Activated T-cell treated with anti-CD3 and anti-CD28 coated beads, Interleukin-2, amount 50 U/mL, for 48 hours (primary cell): ENCODE measurements at regions not wholly inside any gene's neighbourhood (a gene's known extent, or its start where the extent isn't known, plus 50 kb on each side); places are given as distances from the start of the nearest gene placed in this dataset.

ENCODE experiments used
- DNase-seq, 2 experiments: peaks; one replicate each; pipeline ENCODE4 v3.0.0-alpha.2; 2020

DNA sequence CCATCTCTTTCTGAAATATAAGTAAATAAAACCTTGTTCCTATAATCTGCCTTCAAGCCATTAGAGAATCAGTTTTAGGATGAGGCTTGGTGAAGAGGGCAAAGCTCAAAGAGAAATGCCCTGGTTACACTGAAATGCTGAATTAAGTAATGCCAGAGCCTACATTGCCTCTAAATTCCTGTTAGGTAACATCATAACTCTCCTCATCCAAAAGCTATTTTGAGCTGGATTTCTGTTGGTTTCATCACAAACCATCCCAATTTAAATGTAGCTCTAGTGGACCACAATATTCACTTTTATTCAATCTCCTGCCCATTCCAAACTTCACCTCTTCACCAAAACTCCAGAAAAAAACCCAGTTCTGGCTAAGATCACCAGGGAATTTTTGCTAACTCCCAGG is 1319.7 kb upstream of the TENM3 start:
- DNase-seq = no peak

DNA sequence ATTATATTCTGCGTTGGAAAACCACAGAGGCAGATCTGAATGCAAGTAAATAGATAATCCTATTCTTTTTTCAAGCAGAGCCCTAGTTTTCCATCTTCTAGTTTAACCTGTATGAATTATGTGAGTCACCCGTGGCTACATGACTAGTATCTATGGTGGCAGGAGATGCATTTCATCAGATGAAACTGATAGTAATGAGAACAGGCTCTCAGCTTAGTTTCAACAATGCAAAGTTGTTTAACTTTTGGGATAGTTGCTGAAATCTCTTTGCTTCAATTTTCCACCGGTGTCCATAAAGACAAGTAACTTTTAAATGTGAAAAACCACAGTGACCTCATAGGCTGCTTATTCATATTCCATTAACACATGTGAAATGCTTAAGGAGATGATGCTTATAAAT is 1317.4 kb upstream of the TENM3 start:
- DNase-seq = no peak

DNA sequence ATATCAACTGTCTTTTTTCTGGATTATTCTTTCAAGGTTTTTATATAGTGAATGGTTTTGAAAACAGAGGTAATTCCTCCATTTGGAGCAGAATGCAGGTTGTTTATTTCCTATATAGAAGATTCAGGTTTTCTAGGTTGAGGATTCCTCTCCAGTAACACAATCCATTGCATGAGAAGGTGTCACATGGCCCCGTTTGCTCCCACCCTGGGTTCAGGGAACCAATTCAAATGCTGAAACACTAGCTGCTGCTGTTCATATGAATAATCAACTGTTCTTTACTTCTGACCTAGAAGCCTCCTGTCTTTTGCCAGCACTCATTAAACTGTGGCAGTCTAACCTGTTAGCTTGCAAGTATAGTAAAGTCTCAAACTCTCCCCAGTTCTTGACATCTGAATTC is 1316.9 kb upstream of the TENM3 start:
- no peak for DNase-seq

DNA sequence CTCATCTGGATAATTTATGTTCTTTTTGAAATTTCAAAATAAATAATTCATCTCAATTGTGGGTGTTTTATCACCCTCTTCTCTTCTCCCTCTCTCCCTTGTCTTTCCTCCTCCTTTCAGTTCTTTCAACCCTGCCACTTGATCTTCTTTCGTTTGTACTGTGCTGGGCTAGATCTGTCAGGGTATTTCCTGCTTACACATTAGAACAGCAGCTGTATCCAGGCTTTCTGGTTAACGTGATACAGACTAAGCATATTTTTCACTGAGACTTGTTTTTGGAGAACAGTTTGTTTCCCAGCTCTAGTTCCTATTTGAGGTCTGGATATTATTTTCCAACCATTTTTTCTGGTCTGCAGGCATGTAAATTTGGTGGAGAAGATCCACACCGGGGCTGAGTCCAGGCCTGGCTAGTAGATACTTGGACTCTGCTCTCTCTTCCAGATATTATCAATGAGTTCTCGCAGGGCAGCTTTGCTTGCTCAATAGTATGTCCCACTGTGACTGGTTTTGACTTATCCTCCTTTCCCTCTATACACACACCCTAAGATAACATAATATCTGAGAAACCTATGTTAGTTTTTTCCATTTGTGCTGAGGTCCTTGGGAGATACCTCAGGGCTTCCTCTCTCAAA is 1310.7 kb upstream of the TENM3 start:
- no peak for DNase-seq

DNA sequence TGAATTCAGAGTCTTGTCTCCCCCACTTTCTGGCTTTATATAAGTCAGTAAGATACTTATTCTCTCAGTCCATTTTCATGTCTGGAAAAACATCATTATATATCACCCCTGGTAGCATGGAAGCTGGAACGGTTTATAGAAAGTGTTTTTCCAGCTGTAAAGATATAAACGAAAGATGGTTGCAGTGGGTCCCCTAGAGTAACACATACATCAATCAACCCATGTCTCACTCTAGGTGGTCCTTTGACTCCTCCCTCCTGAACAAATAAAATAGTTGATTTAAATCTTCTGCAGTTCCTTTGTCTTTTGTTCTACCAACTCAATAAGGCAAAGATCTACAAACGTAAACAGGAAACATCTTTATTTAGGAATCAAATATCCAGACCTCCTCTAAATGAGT is 1306.1 kb upstream of the TENM3 start:
- no peak for DNase-seq

DNA sequence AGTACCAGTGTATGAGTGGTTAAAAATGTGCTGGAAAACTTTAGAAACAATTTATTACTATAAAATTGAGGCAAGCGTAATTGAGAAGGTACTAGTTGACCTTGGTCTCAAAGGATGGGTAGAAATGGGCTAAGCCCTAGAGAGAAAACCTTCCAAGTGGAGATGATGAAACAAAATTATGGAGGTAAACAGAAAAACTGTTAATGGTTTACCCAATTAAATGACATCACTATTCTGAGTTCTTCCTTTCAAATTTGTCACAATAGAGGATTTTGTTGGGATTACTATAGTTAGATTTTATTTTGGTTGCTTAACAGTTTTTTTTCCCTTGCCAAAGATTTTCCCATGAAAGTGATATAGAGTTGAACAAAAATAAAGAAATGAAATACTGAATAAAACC is 1302.5 kb upstream of the TENM3 start:
- DNase-seq = no peak

DNA sequence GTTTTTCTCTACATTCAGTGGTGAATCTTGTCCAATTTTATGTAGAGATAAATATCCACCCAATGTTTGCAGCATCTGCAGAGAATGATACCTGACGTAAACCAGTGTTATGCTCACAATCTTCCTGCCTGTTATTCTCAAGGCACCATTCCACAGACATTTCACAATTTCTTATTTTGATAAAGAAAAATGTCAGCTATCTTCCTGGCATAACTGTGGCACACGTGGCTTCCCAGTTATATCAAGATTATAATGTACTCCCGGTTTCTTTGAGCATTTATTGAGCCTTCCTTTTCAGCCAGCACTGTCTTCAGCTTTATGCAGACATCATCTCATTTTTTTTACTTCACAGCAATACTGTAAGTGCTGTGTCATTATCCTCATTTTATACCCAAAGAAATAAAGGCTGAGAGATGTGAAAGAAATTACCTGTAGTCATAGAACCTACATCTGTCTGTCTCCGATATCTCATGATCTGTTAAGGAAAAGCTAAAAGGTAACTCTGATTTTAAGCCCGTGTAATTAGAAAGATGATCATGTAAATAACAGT is 1300.8 kb upstream of the TENM3 start:
- no peak for DNase-seq

DNA sequence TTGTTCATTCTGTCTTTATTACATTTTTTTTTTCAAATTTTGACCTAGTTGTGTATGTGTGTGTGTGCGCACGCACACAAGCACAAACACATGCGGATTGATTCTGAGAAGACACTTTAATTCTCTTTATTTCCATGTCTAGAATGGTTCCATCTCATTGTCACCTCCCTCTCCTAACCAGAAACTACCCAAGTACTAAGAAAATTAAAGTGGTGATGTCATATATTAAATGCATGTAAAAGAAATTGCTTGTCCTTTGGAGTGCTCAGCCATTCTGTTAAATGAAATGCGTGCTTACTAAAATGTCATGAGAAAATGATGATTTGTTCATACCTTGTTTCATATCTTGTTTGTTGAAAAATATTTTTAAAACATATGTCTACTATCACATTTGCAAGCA is 1297.0 kb upstream of the TENM3 start:
- DNase-seq = no peak

DNA sequence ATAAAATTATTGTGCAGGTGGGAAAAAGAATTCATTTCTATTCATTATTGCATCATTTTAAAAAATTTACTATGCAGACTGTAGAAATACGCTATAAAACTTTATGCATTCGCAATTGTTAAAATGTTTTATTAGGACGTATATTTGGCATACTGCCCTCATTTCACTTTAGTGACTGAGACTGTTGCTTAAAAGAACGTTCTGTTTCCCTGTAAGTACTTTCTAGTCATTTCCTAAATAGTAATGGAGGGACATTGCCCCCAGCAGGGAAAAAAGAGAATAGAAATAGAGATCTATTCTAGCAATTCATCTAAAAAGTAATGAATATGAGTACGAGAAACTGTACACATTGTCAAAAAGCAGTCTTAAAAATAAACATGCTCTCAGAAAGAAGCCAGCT is 1295.8 kb upstream of the TENM3 start:
- no peak for DNase-seq

DNA sequence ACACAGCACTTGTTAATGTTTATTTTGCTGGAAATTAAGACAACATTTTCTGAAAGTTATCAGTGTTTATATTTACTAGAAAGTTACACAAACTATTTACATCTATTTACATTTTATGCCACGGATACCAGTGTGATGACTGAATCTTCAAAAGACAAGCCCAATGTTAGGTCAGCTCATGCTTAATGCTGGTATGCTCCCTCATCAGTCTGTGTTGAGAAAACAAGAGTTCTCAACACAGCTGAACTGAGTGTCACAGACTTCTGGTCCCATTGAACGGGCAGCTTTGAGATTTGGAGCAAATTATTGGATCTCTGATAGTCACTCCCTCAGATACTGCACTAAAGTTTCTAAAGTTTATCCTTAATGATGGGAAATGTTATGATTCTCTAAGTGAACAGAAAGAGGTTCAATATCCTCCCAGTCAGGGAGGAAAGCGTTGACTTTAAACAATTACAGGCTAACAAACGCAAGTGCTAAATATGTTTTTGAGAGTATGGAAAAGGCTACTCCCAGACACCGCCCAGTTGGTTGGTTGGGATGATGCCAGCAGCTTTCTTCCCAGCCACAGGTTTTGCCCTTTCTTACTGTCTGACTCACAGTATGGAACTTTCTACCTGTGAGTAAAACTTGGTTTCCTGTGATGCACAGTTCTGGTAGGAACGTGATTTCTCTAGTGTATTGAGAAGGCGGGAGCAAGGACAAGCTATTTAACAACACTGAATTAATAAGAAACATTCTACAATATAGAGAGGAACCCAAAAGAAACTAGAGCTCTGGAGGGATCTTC is 1293.6 kb upstream of the TENM3 start:
- no peak for DNase-seq

DNA sequence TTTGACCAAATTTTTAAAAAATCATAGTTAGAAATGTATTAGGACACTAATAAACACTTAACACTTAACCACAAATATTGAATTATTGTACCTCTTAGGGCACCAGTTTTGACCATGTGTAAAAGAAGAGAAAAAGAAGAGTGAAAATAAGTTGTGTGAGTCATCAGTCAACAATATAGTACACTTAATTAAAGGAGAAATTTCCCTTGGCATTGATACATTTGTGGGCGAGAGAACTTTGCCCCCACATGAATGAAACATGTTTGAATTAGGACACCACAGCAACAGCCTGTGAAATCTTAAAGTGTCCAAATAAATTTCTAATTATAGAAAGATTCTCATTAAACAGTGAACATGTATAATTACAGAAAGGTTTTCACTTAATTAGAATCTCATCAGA is 1292.8 kb upstream of the TENM3 start:
- DNase-seq = no peak

DNA sequence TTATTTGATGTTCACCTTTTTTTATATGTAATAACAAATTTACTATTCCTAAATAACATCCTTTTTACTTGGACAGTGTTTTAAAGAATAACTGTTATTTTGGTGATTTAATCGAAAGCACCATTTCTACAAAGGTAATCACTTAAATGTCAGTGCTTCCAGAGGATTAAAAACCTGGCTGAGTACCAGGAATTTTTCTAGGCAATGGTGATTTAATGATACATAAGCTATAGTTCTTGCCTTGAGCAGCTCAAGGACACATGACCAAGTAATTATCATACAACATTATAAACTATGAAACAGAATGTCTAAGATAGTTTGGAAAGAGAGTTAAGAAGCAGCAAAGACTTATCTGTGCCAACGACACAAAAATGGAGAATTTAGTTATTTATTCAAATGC is 1291.9 kb upstream of the TENM3 start:
- DNase-seq = no peak

DNA sequence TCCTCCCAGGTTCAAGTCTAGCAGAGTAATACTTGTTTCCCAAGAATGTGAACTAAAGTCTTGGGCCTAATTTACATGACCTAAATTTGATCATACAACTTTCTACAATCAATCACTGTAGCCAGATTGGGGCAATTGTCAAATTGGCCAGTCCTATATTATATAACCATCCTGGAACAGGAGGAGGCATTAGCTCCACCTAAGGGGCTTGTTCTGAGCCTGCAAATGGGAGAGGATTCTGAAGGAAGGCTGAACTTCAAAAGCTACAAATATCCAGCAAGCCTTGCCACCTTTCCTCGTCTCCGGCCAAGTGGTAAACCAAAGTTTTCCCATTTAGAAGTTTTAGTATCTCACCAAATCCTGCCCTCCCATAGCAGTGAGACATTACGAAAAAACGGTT is 1289.6 kb upstream of the TENM3 start:
- no peak for DNase-seq

DNA sequence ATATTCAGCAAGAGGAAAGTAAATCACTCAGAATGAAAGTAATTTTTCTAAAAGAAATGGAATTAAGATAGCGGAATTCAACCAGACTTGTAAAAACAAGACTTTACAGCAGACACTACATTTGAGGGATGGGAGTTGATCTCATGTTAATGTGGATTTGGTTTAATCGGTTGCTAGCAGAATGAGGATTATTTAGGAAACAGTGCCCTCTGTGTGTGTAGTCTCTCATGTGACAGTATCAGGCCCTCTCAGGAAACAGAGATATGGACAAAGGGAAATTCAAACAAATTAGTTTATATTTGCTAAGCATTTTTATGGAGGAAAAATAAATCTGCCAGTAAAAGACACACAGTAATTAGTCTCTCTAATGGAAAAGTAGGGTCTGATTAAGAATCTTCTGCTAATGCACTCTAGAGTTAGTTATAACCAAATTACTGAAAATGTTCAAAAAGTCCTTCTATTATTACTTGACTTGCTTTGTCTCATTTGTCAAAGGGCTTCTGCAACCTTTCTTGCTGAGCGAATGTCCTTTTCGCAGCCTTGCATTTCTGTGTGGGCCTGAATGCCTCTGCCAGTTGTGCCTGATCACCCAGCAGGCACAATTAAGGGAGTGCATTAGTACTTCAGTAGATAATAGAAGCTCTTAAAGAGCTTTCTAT is 1282.3 kb upstream of the TENM3 start:
- DNase-seq = no peak

DNA sequence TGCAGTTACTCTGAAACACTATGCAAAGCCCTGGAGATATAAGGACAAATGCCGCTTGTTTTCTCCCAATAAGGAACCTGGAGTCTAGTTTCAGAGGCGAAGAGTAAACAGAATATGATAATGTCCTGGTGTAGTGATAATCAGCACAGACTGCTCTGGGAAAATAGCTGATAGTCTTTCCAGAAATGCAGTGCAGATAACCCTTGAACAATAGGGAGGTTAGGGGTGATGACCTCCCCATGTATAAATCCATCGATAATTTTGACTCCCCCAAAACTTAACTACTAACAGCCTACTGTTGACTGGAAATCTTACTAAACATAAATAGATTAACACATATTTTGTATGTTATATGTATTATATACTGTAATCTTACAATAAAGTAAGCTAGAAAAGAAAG is 1280.9 kb upstream of the TENM3 start:
- DNase-seq = no peak

DNA sequence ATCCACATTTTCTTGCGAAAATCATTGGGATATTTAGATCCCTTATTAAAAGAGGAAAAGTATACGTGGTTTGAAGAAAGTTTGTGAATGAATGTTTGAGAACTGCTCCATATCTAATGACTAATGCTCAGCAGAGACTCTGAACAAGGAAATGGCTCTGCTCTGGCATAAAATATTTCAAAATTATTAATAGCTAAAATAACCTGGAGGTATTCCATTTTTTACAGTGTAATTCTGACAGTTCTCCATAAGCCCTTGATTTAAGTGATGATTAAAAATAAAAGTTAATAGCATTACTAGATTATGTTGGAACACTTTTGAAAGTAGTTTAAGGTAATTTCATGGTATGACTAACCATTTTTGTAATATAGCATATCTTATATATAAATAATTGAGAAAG is 1276.9 kb upstream of the TENM3 start:
- DNase-seq = no peak

DNA sequence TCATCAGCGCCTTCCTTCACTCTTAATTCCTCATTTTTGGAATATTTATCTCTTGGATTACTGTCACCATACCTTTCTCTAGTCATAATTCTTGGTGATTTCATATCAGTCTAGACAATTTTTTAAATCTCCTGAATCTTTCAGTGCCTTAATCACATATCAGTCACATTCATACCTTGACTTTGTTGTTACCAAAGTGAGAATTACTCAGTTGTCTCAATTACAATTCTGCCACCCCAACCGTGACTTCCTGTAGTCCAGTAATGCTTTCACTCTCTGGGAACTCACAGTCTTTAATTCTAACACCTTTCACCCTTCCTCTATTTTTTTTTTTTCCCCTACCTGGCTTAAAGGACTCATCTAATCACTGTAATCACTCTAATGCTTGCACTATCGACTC is 1275.3 kb upstream of the TENM3 start:
- no peak for DNase-seq

DNA sequence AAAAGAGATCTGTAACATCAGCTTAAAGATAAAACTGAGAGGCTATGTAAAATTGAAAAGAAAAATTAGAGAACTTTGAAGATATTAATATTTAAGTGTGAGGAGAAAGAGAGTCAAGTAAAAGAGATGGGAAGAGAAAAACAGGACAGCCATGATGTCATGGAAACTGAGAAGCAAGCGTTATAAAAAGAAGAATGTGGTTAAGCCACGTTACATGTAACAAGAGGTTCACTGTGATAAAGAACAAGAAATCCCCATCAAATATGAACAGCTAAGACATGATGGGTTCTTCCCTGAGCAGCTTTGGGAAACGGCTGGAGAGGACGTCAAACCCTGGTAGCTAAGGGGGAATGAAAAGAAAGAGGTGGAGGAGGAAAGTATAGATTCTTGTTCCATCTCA is 1269.3 kb upstream of the TENM3 start:
- DNase-seq = no peak

DNA sequence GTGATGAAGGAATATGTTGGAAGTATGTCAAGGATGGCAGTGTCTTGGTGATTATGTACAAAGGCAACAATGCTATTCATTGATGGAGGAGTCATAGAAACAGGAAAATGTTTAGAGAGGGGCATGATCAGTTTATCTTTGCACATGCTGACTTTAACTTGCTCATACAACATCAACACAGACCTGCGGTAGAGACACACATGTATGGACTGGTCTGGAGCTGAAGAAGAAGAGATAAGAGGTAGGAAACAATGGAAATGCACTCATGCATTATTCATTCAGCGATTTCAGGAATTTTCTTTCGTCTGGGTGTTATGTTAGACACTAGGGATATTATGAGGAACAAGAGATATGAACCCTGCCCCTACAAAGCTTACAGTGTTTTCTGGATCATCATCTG is 1252.3 kb upstream of the TENM3 start:
- DNase-seq = no peak

DNA sequence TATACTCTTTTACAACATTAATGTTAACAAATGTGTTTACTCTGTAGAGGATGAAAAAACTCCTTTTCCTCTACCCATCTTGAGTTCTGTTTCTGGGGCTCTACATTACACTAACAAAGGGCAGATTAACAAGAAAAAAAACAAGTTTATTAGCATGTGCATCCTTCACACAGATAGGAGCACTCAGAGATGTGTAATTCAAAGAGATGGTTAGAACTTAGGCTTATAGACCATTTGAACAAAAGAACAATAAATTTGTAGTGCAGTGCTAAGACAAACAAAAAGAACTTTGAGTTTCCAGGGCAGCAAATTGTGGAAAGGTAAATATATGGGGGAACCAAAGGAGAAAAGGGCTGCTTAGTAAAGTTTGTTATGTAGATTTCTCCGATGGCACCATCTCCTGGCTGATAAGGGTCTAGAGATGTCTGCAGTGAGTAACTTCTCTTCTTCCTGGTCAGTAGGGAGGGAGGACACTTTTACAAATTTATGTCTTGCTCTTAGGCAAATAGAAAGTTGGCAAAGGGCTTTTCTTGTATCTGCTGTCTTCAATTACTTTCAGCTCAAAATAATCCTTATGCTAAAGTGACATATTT is 1249.9 kb upstream of the TENM3 start:
- no peak for DNase-seq

DNA sequence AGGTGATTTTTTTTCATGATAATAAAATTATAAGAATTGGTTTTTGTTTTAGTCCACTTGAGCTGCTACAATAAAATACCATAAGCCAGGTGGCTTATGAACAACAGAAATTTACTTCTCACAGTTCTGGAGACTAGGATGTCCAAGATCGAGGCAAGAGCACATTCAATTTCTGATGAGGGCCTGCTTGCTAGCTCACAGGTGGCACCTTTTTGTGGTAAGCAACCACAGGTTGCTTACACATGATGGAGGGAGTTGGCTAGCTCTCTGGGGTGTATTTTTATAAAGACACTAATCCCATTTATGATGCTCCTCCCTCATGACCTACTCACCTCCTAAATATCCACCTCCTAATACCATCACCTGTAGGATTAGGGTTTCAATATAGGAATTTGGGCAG is 1248.5 kb upstream of the TENM3 start:
- DNase-seq = no peak

DNA sequence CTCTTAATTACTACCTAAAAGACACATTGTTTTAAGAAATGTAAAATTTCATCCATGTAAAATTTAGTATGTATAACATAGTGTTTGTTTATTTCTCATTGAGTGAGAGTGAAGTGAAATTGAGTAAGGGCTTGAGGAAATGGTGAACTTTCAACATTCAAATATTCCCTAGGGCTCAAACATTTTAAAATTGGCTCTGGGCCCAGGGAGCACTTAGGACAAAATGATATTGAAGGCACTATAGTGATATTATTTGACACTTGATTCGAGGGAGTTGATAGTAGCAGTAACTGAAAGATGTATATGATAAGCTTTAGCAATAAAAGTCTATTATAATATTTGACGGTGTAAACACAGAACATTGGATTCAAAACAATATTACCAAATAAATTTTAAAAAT is 1244.0 kb upstream of the TENM3 start:
- no peak for DNase-seq

DNA sequence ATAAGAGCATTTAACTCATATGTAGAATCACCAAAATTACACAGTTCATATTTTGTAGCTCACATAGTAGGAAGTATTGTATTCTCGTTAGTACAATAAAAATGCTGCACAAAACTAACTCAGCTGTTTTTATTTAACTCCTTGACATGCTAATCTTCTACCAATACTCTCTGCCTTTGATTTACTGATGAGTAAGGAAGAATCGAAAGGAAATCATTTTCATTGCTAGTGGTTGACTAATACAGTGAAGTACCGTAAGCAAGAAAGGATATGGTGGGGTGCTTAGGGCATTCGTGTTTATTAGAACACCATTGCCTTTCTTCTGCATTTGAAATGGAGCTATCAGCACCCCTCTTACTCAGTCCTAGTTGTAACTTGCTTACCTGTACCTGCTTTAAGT is 1239.1 kb upstream of the TENM3 start:
- DNase-seq = no peak
